Panc1 (cell line): ENCODE measurements at regions not wholly inside any gene's neighbourhood (a gene's known extent, or its start where the extent isn't known, plus 50 kb on each side); places are given as distances from the start of the nearest gene placed in this dataset.

Experiments used
- ATAC-seq: fragments of 200-7000 bp; cut with Tn5 transposase; 2 replicates; pipeline ENCODE4 v1.9.1; 2020; ENCODE audit warnings: mild to moderate bottlenecking, moderate library complexity
- BruUV-seq: library from RNA; stranded (reverse); fragments of 400-500 nt; replicated peaks from 2 replicates; lab custom pipeline; 2021; lab: Mats Ljungman, UMichigan
- CTCF ChIA-PET: fragments of 300-600 bp; sonication (Branson Sonifier 250); formaldehyde crosslinking; loops from one replicate; lab custom pipeline; 2022; ENCODE audit warnings: antibody characterized with exemption; lab: Charles Lee
- POLR2A ChIA-PET: fragments of 300-600 bp; sonication (Branson Sonifier 250); formaldehyde crosslinking; loops from one replicate; lab custom pipeline; 2022; ENCODE audit warnings: antibody characterized with exemption; lab: Charles Lee
- DNase-seq: peaks from one replicate; pipeline ENCODE4 v3.0.0-alpha.2; 2010; ENCODE audit warnings: low read depth, low spot score
- H3K27ac ChIP-seq: 2 replicates; pipeline ENCODE4 v1.5.1; 2011; ENCODE audit warnings: mild to moderate bottlenecking, low read length, inconsistent platforms
- H3K27me3 ChIP-seq: fragments of 200-500 bp; sonication (Bioruptor generic); 2 replicates; pipeline ENCODE4 v1.6.0; 2014; ENCODE audit warnings: low read length, inconsistent platforms; ENCODE audit not compliant: control insufficient read depth, insufficient read depth
- H3K36me3 ChIP-seq: fragments of 200-500 bp; sonication (Bioruptor generic); 2 replicates; pipeline ENCODE4 v1.5.1; 2014; ENCODE audit warnings: inconsistent platforms, mild to moderate bottlenecking, low read length, moderate library complexity; ENCODE audit not compliant: control insufficient read depth, insufficient read depth
- H3K4me1 ChIP-seq: 2 replicates; pipeline ENCODE4 v1.5.1; 2011; ENCODE audit warnings: inconsistent platforms, mild to moderate bottlenecking, low read length, moderate library complexity; ENCODE audit not compliant: control insufficient read depth, insufficient read depth
- H3K4me3 ChIP-seq, 2 experiments: 2 replicates each; pipeline ENCODE4 v1.5.1; 2011 to 2012; ENCODE audit warnings: low read depth in 2 of 2, low read length in 2 of 2, mild to moderate bottlenecking in 2 of 2, inconsistent platforms in 1 of 2, moderate library complexity in 1 of 2
- H3K9me3 ChIP-seq: fragments of 200-500 bp; sonication (Bioruptor generic); 2 replicates; pipeline ENCODE4 v1.5.1; 2014; ENCODE audit warnings: low read depth, mild to moderate bottlenecking, inconsistent platforms, low read length, moderate library complexity; ENCODE audit not compliant: control insufficient read depth, insufficient read depth
- REST ChIP-seq, 2 experiments: IDR thresholded peaks; 2 replicates each; pipeline ENCODE4 v1.6.1; 2011 to 2012; ENCODE audit warnings: low read depth in 2 of 2, control low read depth in 1 of 2, low read length in 1 of 2, mild to moderate bottlenecking in 1 of 2, moderate library complexity in 1 of 2; ENCODE audit not compliant: insufficient read depth in 1 of 2
- SIN3A ChIP-seq: IDR thresholded peaks from 2 replicates; pipeline ENCODE4 v1.6.1; 2012; ENCODE audit warnings: low read depth, mild to moderate bottlenecking, low read length, moderate library complexity, borderline replicate concordance; ENCODE audit not compliant: insufficient read depth
- TCF7L2 ChIP-seq: IDR thresholded peaks from 2 replicates; pipeline ENCODE4 v1.6.1; 2011; ENCODE audit warnings: mild to moderate bottlenecking, low read depth, low read length, inconsistent platforms
- in situ Hi-C: cut with HindIII; loops from 2 replicates; pipeline ENCODE4 v1.10.0; 2016; ENCODE audit warnings: low sequenced_read_pairs, low pct_unique_long_range_greater_than_20kb
- intact Hi-C: fragments of 100-400 bp; cut with micrococcal nuclease; formaldehyde crosslinking; loops from one replicate; pipeline ENCODE4 v1.10.0; 2022; ENCODE audit not compliant: unreplicated experiment
- TF ChIP-seq, protein P1 (sequence below): fragments of 450-650 bp; IDR thresholded peaks from 2 replicates; pipeline ENCODE4 v1.5.1; 2017; ENCODE audit warnings: mild to moderate bottlenecking

GRCh38 chr1:29466258-29466657, 229.9 kb downstream of the PTPRU start:
- no peaks in the 10 kb centered on the region for H3K27me3 ChIP-seq
- no peaks in the 10 kb centered on the region for H3K4me1 ChIP-seq
- CTCF ChIA-PET: no interaction called here
- ATAC-seq (no peak), DNase-seq (no peak)
- H3K9me3 ChIP-seq: no peaks in the 10 kb centered on the region
- POLR2A ChIA-PET: no interaction called here
- TF ChIP-seq REST (IDR thresholded peaks at IDR 0.05; ENCODE audit: insufficient read depth in 1 of 2, low read depth in 2 of 2, low read length in 1 of 2): no peak
- in situ Hi-C loops (no loop called here), intact Hi-C loops (no loop called here)
- H3K36me3 ChIP-seq: no peaks in the 10 kb centered on the region
- no peak overlapping the region for H3K4me3 ChIP-seq
- BruUV-seq: no TSS peak
- no peak overlapping the region for H3K27ac ChIP-seq

- no TSS peak for BruUV-seq
- Histone ChIP-seq H3K27ac (no peak overlapping the region), H3K4me3 (no peak overlapping the region), H3K36me3 (no peaks in the 10 kb centered on the region), H3K4me1 (no peaks in the 10 kb centered on the region), H3K9me3 (no peaks in the 10 kb centered on the region), H3K27me3 (no peaks in the 10 kb centered on the region)
- ChIA-PET POLR2A (no interaction called here), CTCF (no interaction called here)
- in situ Hi-C loops: no loop called here
- TF ChIP-seq REST (IDR thresholded peaks at IDR 0.05; ENCODE audit: insufficient read depth in 1 of 2, low read depth in 2 of 2, low read length in 1 of 2): peak; percentile 88 to 89
- no peak for TF ChIP-seq TCF7L2
- no peak for TF ChIP-seq SIN3A
- TF ChIP-seq, protein P1, sequence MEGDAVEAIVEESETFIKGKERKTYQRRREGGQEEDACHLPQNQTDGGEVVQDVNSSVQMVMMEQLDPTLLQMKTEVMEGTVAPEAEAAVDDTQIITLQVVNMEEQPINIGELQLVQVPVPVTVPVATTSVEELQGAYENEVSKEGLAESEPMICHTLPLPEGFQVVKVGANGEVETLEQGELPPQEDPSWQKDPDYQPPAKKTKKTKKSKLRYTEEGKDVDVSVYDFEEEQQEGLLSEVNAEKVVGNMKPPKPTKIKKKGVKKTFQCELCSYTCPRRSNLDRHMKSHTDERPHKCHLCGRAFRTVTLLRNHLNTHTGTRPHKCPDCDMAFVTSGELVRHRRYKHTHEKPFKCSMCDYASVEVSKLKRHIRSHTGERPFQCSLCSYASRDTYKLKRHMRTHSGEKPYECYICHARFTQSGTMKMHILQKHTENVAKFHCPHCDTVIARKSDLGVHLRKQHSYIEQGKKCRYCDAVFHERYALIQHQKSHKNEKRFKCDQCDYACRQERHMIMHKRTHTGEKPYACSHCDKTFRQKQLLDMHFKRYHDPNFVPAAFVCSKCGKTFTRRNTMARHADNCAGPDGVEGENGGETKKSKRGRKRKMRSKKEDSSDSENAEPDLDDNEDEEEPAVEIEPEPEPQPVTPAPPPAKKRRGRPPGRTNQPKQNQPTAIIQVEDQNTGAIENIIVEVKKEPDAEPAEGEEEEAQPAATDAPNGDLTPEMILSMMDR: no peak
- DNase-seq: no peak
- intact Hi-C loops: no loop called here
- no peak for ATAC-seq
Observed at GRCh38 chr1:29465755-29466154, 229.4 kb downstream of the PTPRU start.
